ENCODE measurements at regions not wholly inside any gene's neighbourhood (a gene's known extent, or its start where the extent isn't known, plus 50 kb on each side); places are given as distances from the start of the nearest gene placed in this dataset.
"Not testable (repeated sequence)": the region's sequence is repeated elsewhere in the genome, so short reads cannot be mapped to it uniquely, and the experiment has no call there.

DNA sequence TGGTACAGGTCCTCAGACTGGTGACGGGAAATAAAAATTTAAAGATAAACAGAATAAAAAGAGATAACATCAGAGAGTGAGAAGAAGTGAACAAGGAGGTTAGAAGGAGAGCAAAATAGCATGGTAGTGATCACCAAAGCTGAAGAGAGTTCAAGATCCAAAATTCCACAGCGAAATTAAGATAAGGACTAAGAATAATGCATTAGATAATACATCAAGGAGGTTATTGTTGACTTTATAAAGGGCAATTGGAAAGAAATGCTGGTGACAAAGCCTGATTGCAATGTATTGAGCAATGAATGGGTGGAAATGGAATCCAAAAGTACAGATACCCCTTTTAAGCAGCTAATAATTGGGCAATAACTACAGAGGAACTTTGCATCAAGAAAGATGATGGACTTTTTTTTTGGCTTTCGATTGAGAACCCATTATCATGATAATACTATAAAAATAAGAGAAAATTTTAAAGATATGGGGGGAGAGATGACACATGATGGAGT lies 101.6 kb upstream of the MAP9 start:
- Histone ChIP-seq H3K27me3 (ENCODE audit: control insufficient read depth in 2 of 2, insufficient read depth in 2 of 2, low read length in 2 of 2) (no peaks in the 10 kb centered on the region), H3K27ac (ENCODE audit: low read depth in 2 of 2, low read length in 2 of 2) (no peak overlapping the region), H3K4me3 (ENCODE audit: low read length in 2 of 2) (no peak overlapping the region), H3K9ac (ENCODE audit: low read depth in 1 of 2, low read length in 2 of 2) (no peak overlapping the region), H3K36me3 (ENCODE audit: control insufficient read depth in 2 of 2, insufficient read depth in 2 of 2, low read length in 2 of 2) (no peaks in the 10 kb centered on the region), H3K9me3 (ENCODE audit: control insufficient read depth in 2 of 2, low read length in 2 of 2) (no peaks in the 10 kb centered on the region), H3K4me1 (ENCODE audit: control insufficient read depth in 2 of 2, insufficient read depth in 2 of 2, low read length in 2 of 2) (no peaks in the 10 kb centered on the region)

DNA sequence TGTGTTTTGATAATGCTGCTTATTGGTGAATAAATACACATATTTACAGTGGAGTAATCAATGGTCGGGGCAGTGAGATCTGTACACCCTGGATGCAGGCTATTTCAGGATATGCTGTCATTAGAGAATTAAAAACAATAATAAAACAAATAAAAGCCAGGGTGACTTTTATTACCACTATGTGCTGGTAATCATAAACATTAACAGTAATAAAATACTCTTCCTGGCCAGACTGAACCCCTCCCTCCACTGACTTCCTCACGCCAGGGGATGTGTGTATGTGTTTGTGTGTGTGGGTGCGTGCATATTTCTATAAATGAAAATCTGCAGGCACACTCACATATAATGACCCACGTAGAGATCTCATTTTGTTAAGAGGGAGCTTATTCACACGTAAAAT lies 98.0 kb upstream of the MAP9 start:
- no peaks in the 10 kb centered on the region for H3K9me3 ChIP-seq (ENCODE audit: control insufficient read depth in 2 of 2, low read length in 2 of 2)
- no peaks in the 10 kb centered on the region for H3K4me1 ChIP-seq (ENCODE audit: control insufficient read depth in 2 of 2, insufficient read depth in 2 of 2, low read length in 2 of 2)
- no peak overlapping the region for H3K9ac ChIP-seq (ENCODE audit: low read depth in 1 of 2, low read length in 2 of 2)
- no peak overlapping the region for H3K4me3 ChIP-seq (ENCODE audit: low read length in 2 of 2)
- no peaks in the 10 kb centered on the region for H3K27me3 ChIP-seq (ENCODE audit: control insufficient read depth in 2 of 2, insufficient read depth in 2 of 2, low read length in 2 of 2)
- no peak overlapping the region for H3K27ac ChIP-seq (ENCODE audit: low read depth in 2 of 2, low read length in 2 of 2)
- H3K36me3 ChIP-seq (ENCODE audit: control insufficient read depth in 2 of 2, insufficient read depth in 2 of 2, low read length in 2 of 2), result no peaks in the 10 kb centered on the region

DNA sequence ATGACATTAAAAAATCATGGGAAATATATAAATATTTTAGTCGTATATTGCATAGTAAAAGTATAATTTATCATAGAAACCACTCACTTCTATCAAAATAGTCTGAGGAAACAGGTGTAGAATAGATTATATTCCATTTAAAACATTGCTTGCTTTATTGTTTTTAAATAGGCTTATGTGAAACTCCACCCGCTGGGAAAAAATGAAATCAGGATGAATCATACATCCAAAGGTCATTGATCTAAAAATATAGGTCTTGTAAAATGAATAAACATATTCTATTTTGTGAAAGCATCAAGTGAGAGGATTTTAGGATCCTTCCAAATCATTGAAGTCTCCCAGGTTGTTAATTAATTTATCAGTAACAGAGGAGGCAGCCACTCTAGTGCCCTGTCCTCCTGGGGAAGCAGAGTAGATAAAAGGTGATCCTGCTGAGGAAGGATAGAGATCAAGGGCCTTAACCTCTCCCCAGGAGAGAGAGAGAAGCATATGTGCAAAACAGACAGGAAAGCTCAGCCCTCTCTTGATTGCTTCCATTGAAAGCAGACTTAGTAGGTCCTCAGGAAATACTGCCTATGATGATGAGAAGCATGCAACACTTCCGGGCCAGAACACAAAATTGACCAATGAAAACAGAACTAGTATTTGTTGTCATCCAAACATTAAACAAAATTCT lies 96.8 kb upstream of the MAP9 start:
- H3K4me1 ChIP-seq (ENCODE audit: control insufficient read depth in 2 of 2, insufficient read depth in 2 of 2, low read length in 2 of 2), result no peaks in the 10 kb centered on the region
- no peaks in the 10 kb centered on the region for H3K27me3 ChIP-seq (ENCODE audit: control insufficient read depth in 2 of 2, insufficient read depth in 2 of 2, low read length in 2 of 2)
- no peak overlapping the region for H3K9ac ChIP-seq (ENCODE audit: low read depth in 1 of 2, low read length in 2 of 2)
- H3K27ac ChIP-seq (ENCODE audit: low read depth in 2 of 2, low read length in 2 of 2), result no peak overlapping the region
- no peaks in the 10 kb centered on the region for H3K9me3 ChIP-seq (ENCODE audit: control insufficient read depth in 2 of 2, low read length in 2 of 2)
- H3K4me3 ChIP-seq (ENCODE audit: low read length in 2 of 2), result no peak overlapping the region
- H3K36me3 ChIP-seq (ENCODE audit: control insufficient read depth in 2 of 2, insufficient read depth in 2 of 2, low read length in 2 of 2), result no peaks in the 10 kb centered on the region

DNA sequence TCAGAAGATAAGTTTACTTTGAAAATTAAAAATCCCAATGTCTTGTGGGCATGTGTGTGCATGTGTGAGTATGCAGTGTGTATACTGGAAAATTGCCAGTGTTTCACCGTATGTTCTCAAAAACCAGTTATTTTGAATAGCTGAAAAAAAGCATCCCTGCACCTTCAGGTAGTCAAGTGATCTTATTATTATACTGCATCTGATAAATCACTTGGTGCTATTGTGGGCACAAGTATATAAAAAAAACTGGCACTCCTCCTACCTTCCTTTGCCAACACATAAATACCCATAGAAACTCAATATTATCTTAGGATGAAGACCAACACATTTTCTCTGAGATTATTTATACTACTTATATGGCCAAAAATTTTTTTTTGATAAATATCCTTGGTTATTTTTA lies 91.5 kb upstream of the MAP9 start:
- no peaks in the 10 kb centered on the region for H3K9me3 ChIP-seq (ENCODE audit: control insufficient read depth in 2 of 2, low read length in 2 of 2)
- H3K27me3 ChIP-seq (ENCODE audit: control insufficient read depth in 2 of 2, insufficient read depth in 2 of 2, low read length in 2 of 2), result no peaks in the 10 kb centered on the region
- H3K4me3 ChIP-seq (ENCODE audit: low read length in 2 of 2), result no peak overlapping the region
- H3K4me1 ChIP-seq (ENCODE audit: control insufficient read depth in 2 of 2, insufficient read depth in 2 of 2, low read length in 2 of 2), result no peaks in the 10 kb centered on the region
- H3K9ac ChIP-seq (ENCODE audit: low read depth in 1 of 2, low read length in 2 of 2), result no peak overlapping the region
- no peaks in the 10 kb centered on the region for H3K36me3 ChIP-seq (ENCODE audit: control insufficient read depth in 2 of 2, insufficient read depth in 2 of 2, low read length in 2 of 2)
- no peak overlapping the region for H3K27ac ChIP-seq (ENCODE audit: low read depth in 2 of 2, low read length in 2 of 2)

DNA sequence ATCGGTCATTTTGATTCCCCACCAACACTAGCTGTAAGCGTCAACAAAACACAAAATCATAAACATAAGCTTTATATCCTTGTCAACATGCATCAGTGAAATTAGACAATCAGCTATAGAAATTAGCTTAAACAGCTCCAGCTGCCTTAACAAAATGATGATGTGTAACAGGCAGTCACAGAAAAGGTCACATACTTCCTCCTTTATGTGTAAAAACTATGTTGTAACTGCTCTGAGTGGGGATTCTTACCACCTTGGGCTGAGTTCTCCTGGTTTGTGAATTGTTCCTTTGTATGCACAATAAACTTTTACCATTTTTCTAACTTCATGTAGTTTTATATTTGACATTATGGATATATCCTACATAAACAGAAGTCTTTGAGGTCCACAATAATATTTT lies 73.9 kb upstream of the MAP9 start:
- no peak overlapping the region for H3K9ac ChIP-seq (ENCODE audit: low read depth in 1 of 2, low read length in 2 of 2)
- no peaks in the 10 kb centered on the region for H3K36me3 ChIP-seq (ENCODE audit: control insufficient read depth in 2 of 2, insufficient read depth in 2 of 2, low read length in 2 of 2)
- no peak overlapping the region for H3K27ac ChIP-seq (ENCODE audit: low read depth in 2 of 2, low read length in 2 of 2)
- no peaks in the 10 kb centered on the region for H3K9me3 ChIP-seq (ENCODE audit: control insufficient read depth in 2 of 2, low read length in 2 of 2)
- no peaks in the 10 kb centered on the region for H3K4me1 ChIP-seq (ENCODE audit: control insufficient read depth in 2 of 2, insufficient read depth in 2 of 2, low read length in 2 of 2)
- no peaks in the 10 kb centered on the region for H3K27me3 ChIP-seq (ENCODE audit: control insufficient read depth in 2 of 2, insufficient read depth in 2 of 2, low read length in 2 of 2)
- no peak overlapping the region for H3K4me3 ChIP-seq (ENCODE audit: low read length in 2 of 2)

DNA sequence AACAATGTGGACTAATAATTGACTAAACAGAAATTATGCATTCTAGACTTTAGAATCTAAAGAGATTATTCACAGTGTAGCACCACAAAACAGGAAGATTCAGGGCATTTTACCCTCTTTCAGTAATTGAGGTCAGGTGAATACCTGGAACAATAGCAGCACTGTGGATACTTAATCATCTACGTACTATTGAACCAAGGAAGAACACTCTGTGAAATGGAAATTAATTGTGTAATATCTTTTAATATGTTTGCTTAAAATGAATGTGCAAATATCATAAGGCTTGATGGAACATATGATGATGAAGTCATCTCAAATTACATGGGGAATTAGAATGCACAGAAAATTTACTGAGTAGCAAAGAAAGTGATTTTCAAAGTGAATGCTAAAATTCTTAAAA lies 68.5 kb upstream of the MAP9 start:
- H3K4me3 ChIP-seq (ENCODE audit: low read length in 2 of 2), result no peak overlapping the region
- H3K27me3 ChIP-seq (ENCODE audit: control insufficient read depth in 2 of 2, insufficient read depth in 2 of 2, low read length in 2 of 2), result no peaks in the 10 kb centered on the region
- H3K9me3 ChIP-seq (ENCODE audit: control insufficient read depth in 2 of 2, low read length in 2 of 2), result no peaks in the 10 kb centered on the region
- H3K9ac ChIP-seq (ENCODE audit: low read depth in 1 of 2, low read length in 2 of 2), result no peak overlapping the region
- no peak overlapping the region for H3K27ac ChIP-seq (ENCODE audit: low read depth in 2 of 2, low read length in 2 of 2)
- no peaks in the 10 kb centered on the region for H3K4me1 ChIP-seq (ENCODE audit: control insufficient read depth in 2 of 2, insufficient read depth in 2 of 2, low read length in 2 of 2)
- H3K36me3 ChIP-seq (ENCODE audit: control insufficient read depth in 2 of 2, insufficient read depth in 2 of 2, low read length in 2 of 2), result no peaks in the 10 kb centered on the region

DNA sequence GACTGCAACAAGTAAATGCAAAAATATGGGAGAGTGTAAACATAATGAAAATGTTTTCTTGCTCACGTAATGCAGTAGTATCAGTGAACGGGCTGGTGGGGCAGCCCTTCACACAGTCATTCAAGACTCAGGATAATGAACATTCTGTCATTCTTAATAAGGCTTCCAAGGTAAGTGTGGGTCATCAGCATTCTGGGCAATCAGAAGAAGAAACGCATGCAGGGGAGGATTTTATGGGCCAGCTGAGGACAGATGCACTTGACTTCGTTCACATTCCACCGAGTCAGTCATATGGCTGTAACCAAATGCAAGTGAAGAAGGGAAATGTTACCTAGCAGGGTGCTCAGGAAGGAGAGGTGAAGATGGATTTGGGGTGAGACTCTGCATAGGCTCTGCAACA lies 68.0 kb upstream of the MAP9 start:
- H3K36me3 ChIP-seq (ENCODE audit: control insufficient read depth in 2 of 2, insufficient read depth in 2 of 2, low read length in 2 of 2), result no peaks in the 10 kb centered on the region
- no peaks in the 10 kb centered on the region for H3K9me3 ChIP-seq (ENCODE audit: control insufficient read depth in 2 of 2, low read length in 2 of 2)

DNA sequence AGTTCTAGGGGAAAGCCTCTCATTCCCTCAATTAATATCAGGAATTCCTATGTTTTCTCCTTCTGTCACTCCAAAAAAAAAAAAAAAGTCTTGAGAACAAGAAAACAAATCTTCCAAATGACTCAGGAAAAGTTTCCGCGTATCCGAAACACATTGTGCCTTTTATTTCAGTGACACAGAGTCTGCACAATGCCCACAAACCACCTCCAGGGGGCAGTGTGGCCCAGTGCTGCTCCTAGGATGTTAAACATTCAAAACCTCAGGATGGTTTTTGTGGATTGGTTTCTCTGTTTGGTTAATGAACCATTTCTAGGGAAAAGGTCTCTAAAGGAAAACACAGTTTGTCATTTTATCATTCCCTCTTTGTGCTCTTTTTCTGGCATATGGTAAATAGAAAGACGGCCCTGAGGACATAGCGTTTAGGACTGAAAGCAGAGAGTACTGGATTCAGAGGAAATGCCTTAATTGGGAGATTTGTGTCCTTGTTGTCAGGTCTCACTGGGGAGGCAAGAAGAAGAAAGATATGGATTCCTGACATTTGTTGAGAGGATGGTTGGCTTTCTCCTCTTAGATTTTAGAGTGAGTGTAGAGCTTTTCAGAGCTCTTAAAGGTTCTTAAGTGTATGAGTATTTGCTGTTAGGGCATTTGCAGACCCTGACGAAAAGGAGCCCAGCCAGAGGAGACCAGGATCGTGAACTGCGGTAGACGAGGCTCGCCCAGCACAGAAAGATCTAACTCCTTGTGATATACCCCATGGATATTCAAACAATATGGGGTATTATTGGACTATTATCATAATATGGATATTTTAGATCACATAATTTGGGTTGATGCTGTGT lies 65.7 kb upstream of the MAP9 start:
- Histone ChIP-seq H3K9me3 (ENCODE audit: control insufficient read depth in 2 of 2, low read length in 2 of 2) (no peaks in the 10 kb centered on the region), H3K27me3 (ENCODE audit: control insufficient read depth in 2 of 2, insufficient read depth in 2 of 2, low read length in 2 of 2) (no peaks in the 10 kb centered on the region), H3K4me1 (ENCODE audit: control insufficient read depth in 2 of 2, insufficient read depth in 2 of 2, low read length in 2 of 2) (no peaks in the 10 kb centered on the region), H3K27ac (ENCODE audit: low read depth in 2 of 2, low read length in 2 of 2) (no peak overlapping the region), H3K36me3 (ENCODE audit: control insufficient read depth in 2 of 2, insufficient read depth in 2 of 2, low read length in 2 of 2) (no peaks in the 10 kb centered on the region), H3K4me3 (ENCODE audit: low read length in 2 of 2) (no peak overlapping the region), H3K9ac (ENCODE audit: low read depth in 1 of 2, low read length in 2 of 2) (no peak overlapping the region)

More for the DNA sequence above, 68.0 kb upstream of the MAP9 start:
- H3K4me3 ChIP-seq (ENCODE audit: low read length in 2 of 2), result no peak overlapping the region
- H3K27ac ChIP-seq (ENCODE audit: low read depth in 2 of 2, low read length in 2 of 2), result no peak overlapping the region
- no peaks in the 10 kb centered on the region for H3K4me1 ChIP-seq (ENCODE audit: control insufficient read depth in 2 of 2, insufficient read depth in 2 of 2, low read length in 2 of 2)
- no peaks in the 10 kb centered on the region for H3K27me3 ChIP-seq (ENCODE audit: control insufficient read depth in 2 of 2, insufficient read depth in 2 of 2, low read length in 2 of 2)
- H3K9ac ChIP-seq (ENCODE audit: low read depth in 1 of 2, low read length in 2 of 2), result no peak overlapping the region

DNA sequence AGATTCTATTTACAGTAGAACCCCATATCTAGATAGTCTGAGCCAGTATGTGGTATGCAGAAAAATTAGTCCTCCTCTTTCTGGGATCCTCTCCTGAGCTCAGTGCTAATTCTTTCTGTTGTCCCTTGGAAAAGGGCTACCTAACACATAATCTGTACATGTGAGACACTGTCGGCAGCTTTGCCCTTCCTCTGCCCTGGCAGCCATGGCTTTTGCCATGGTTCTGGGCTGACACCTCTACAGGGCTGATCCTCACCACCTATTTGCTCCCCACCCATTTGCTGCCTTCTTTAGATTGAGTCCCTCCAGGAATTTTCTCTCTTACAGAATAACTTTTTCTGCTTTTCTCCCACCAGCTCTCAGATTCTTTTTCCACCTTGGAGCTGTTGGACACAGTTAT lies 64.7 kb upstream of the MAP9 start:
- Histone ChIP-seq H3K36me3 (ENCODE audit: control insufficient read depth in 2 of 2, insufficient read depth in 2 of 2, low read length in 2 of 2) (no peaks in the 10 kb centered on the region), H3K27me3 (ENCODE audit: control insufficient read depth in 2 of 2, insufficient read depth in 2 of 2, low read length in 2 of 2) (no peaks in the 10 kb centered on the region), H3K9ac (ENCODE audit: low read depth in 1 of 2, low read length in 2 of 2) (no peak overlapping the region), H3K4me3 (ENCODE audit: low read length in 2 of 2) (no peak overlapping the region), H3K27ac (ENCODE audit: low read depth in 2 of 2, low read length in 2 of 2) (no peak overlapping the region), H3K9me3 (ENCODE audit: control insufficient read depth in 2 of 2, low read length in 2 of 2) (no peaks in the 10 kb centered on the region), H3K4me1 (ENCODE audit: control insufficient read depth in 2 of 2, insufficient read depth in 2 of 2, low read length in 2 of 2) (no peaks in the 10 kb centered on the region)

DNA sequence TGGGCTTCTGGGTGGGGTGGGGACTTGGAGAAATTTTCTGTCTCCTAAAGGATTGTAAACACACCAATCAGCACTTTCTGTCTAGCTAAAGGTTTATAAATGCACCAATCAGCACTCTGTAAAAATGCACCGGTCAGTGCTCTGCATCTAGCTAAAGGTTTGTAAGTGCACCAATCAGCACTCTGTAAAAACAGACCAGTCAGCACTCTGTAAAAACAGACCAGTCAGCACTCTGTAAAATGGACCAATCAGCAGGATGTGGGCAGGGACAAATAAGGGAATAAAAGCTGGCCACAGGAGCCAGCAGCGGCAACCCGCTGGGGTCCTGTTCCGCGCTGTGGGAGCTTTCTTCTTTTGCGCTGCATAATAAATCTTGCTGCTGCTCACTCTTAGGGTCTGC lies 63.0 kb upstream of the MAP9 start:
- H3K4me3 ChIP-seq (ENCODE audit: low read length in 2 of 2); H3K27me3 ChIP-seq (ENCODE audit: control insufficient read depth in 2 of 2, insufficient read depth in 2 of 2, low read length in 2 of 2); H3K9ac ChIP-seq (ENCODE audit: low read depth in 1 of 2, low read length in 2 of 2); H3K4me1 ChIP-seq (ENCODE audit: control insufficient read depth in 2 of 2, insufficient read depth in 2 of 2, low read length in 2 of 2); H3K9me3 ChIP-seq (ENCODE audit: control insufficient read depth in 2 of 2, low read length in 2 of 2); H3K36me3 ChIP-seq (ENCODE audit: control insufficient read depth in 2 of 2, insufficient read depth in 2 of 2, low read length in 2 of 2); H3K27ac ChIP-seq (ENCODE audit: low read depth in 2 of 2, low read length in 2 of 2): not testable (repeated sequence)

All from mucosa of rectum (tissue), 2 donors.